ENCODE measurements at regions not wholly inside any gene's neighbourhood (a gene's known extent, or its start where the extent isn't known, plus 50 kb on each side); places are given as distances from the start of the nearest gene placed in this dataset.
A peak's percentile ranks its signal among the peaks of the same experiment; 100 is the strongest.
"Not testable (repeated sequence)": the region's sequence is repeated elsewhere in the genome, so short reads cannot be mapped to it uniquely, and the experiment has no call there.

DNA sequence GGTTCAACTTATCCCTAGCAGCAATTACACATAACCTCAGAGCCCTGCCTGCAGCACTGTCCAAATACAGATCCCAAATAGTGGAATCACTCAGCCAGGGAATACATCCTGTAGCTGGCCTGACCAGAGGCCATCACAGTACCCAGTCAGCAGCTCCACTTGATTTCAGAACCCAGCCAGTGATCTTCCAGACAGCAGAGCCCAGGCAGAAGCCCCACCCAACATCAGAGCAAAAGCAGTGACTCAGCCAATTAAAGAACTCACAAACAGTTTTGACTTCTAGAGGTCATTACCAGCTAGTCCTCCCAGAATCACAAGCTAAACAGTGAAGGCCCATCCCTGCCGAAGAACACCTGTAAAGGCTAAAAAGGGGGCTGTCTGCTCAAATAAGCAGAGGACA, 118.0 kb upstream of the SRD5A2 start:
- Mint-ChIP-seq H3K9me3 (peaks cover 45 to 52% of the 10 kb centered on the region in 2 donors), H3K27ac (no peak overlapping the region), H3K36me3 (peaks cover 32% of the 10 kb centered on the region in 2 donors)
- ATAC-seq (no peak), DNase-seq (ENCODE audit: low spot score in 2 of 2) (no peak)

DNA sequence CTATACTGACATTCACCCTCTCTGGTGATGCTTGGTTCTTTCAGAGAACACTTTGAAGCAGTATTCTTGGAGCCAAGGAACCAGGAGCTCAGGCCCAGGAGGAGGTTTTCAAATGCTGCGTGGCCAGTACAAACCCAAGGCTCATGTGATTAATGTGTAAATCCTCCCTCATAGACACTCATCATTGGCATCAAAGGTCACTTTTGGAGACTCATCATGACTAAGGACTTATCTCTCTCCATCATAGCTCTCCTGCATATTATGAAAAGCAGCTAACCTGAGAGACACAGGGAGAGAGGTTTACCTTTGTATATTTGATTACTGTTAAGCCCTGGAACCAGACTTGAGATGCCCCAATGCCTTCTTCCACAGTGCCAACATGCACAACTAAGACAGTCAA, 115.3 kb upstream of the SRD5A2 start:
- Mint-ChIP-seq H3K27ac (no peak overlapping the region), H3K36me3 (peaks cover 43% of the 10 kb centered on the region in 2 donors), H3K9me3 (peaks cover 45 to 59% of the 10 kb centered on the region in 2 donors)
- ATAC-seq (no peak), DNase-seq (ENCODE audit: low spot score in 2 of 2) (no peak)

DNA sequence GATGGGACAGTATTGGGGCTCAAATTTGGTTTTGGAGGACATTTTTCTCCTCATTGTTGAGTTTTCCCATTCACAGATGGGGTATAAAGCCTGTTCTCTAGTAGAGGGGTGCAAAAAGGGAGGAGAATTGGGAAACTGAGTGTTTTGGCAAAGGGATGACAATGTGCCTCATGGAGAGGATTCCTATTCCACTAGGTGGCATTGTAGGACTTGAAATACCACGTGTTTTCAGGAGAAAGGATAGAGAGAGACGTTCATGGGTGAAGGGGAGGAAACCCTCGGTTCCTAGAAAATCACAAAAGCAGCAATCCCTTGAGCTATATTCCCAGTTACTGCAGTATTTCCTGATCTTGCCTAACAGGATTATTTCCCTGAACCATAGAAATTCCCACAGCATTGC, 113.7 kb upstream of the SRD5A2 start:
- H3K27ac Mint-ChIP-seq = no peak overlapping the region
- H3K36me3 Mint-ChIP-seq = peaks cover 40% of the 10 kb centered on the region in 2 donors
- ATAC-seq = no peak
- DNase-seq (ENCODE audit: low spot score in 2 of 2) = no peak
- peaks cover 35 to 50% of the 10 kb centered on the region in 2 donors for H3K9me3 Mint-ChIP-seq

DNA sequence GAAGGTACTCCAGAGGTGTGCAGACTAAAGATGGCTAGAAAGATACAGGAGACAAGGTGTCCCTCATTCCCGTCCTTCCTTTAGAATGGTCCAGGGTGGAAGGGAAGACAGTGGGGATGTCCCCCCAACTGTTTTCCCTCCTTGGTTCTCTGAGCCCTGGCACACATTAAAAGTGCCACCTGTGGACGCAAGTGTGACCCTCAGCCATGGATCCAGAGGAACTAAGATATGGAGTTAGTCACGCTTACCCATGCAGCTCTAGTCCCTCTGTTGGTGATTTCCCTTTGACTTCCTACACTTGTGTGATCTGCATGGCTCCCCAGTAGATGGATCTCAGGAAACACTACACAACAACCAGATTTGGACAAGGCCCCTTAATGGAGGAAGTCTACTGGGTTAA, 113.1 kb upstream of the SRD5A2 start:
- Mint-ChIP-seq H3K36me3 (peaks cover 35 to 39% of the 10 kb centered on the region in 2 donors), H3K9me3 (peaks cover 35 to 47% of the 10 kb centered on the region in 2 donors), H3K27ac (no peak overlapping the region)
- DNase-seq (ENCODE audit: low spot score in 2 of 2) (no peak), ATAC-seq (no peak)

DNA sequence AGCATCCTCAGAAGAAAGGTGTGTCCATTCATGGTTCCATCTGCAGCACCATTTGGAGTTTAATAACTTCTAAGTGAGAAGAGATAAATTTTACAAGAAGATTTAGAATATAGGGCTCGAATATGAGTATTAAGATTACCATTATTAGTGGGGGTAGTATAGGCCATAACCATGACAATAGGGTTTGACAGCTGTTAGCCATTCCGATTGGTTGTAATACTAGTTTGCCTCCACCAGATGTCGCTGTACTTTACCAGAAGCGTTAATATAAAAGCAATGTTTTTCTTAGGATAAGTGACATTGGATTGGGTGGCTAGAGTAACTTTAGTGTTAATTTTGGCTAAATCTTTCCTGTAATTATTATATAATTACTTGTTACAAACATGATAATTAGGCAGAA, 107.5 kb upstream of the SRD5A2 start:
- peaks cover 14 to 35% of the 10 kb centered on the region in 2 donors for H3K9me3 Mint-ChIP-seq
- no peak for ATAC-seq
- H3K36me3 Mint-ChIP-seq = peaks cover 7 to 19% of the 10 kb centered on the region in 2 donors
- H3K27ac Mint-ChIP-seq = no peak overlapping the region
- DNase-seq (ENCODE audit: low spot score in 2 of 2) = peak in 1 of 2 donors; percentile 9

DNA sequence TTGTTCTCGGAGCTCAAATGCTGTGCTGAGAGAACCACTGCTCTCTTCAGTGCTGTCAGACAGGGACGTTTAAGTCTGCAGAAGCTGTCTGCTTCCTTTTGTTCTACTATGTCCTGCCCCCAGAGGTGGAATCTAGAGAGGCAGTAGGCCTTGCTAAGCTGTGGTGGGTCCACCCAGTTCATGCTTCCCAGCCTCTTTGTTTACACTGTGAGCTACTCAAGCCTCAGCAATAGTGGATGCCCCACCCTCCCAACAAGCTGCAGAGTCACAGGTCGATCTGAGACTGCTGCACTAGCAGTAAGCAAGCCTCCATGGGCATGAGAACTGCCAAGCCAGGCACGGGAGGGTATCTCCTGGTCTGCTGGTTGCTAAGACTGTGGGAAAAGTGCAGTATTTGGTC, 102.8 kb upstream of the SRD5A2 start:
- H3K36me3 Mint-ChIP-seq = peaks cover 12 to 14% of the 10 kb centered on the region in 2 donors
- not testable (repeated sequence) for ATAC-seq

DNA sequence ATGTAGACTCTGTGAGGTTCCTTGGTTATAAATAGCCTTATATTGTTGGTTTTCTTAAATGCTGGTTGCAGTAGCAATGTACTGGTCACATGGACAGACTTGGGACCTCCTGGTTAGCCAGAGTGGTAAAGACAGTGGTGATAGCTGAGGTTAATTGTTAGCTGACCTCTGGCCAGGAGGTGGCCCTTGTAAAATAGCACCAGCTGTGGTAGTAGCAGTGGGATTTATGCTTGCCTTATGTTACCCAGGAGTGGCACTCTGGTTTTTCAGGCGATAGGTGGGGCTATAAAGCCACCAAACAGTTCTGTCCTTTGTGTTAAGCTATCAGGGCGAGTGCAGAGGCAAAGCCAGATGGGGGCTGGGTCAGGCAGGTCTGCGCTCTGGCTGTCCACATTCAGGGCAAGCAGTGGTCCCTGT, 94.8 kb upstream of the SRD5A2 start:
- H3K9me3 Mint-ChIP-seq = peaks cover 29 to 36% of the 10 kb centered on the region in 2 donors
- no peak overlapping the region for H3K27ac Mint-ChIP-seq
- no peak for DNase-seq (ENCODE audit: low spot score in 2 of 2)
- no peak for ATAC-seq
- H3K36me3 Mint-ChIP-seq = peaks cover 9 to 15% of the 10 kb centered on the region in 2 donors

More for the DNA sequence above, 102.8 kb upstream of the SRD5A2 start:
- H3K9me3 Mint-ChIP-seq = peaks cover 22 to 48% of the 10 kb centered on the region in 2 donors
- DNase-seq (ENCODE audit: low spot score in 2 of 2); H3K27ac Mint-ChIP-seq: not testable (repeated sequence)

DNA sequence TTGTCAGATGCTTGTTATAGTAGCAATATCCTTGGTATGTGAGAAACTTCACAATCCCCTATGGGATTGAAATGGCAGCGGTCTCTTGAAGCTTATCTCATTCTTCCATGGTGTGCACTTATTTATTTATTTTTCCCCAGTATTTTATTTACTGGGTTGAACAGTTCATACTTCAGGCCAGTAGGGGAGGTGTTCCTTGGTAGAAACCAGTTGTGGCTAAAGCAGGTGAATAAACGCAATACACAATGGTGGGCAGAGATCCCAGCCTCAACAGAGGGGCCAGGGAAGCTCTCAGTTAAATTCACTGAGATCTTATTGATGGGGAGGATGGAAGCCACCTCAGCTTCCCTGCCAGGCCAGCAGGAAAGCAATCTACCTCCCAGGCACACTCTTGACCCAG, 93.7 kb upstream of the SRD5A2 start:
- Mint-ChIP-seq H3K27ac (no peak overlapping the region), H3K9me3 (peaks cover 24 to 37% of the 10 kb centered on the region in 2 donors), H3K36me3 (peaks cover 9 to 15% of the 10 kb centered on the region in 2 donors)
- no peak for ATAC-seq
- no peak for DNase-seq (ENCODE audit: low spot score in 2 of 2)

DNA sequence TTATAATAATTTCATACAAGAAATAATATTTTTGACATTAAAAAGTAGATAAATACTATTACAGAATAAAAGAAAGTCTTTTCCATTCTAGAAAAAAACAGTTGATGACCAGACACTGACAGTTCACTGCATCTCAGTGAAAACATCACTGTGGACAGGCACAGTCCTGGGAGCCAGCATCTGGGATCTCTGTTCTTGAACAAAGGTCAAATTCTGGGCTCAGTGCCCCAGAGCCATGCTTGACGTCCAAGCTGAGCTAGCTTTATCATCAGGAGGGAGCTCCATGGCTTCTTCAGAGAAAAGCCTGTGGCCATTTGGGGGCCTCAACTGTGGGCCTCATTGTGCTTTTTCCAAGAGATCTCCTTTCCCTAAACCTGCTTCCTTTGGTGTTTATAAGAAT, 86.1 kb upstream of the SRD5A2 start:
- Mint-ChIP-seq H3K27ac (no peak overlapping the region), H3K9me3 (peaks cover 9% of the 10 kb centered on the region in 2 donors), H3K36me3 (peaks cover 0 to 2% of the 10 kb centered on the region in 2 donors)
- no peak for ATAC-seq
- DNase-seq (ENCODE audit: low spot score in 2 of 2) = no peak

DNA sequence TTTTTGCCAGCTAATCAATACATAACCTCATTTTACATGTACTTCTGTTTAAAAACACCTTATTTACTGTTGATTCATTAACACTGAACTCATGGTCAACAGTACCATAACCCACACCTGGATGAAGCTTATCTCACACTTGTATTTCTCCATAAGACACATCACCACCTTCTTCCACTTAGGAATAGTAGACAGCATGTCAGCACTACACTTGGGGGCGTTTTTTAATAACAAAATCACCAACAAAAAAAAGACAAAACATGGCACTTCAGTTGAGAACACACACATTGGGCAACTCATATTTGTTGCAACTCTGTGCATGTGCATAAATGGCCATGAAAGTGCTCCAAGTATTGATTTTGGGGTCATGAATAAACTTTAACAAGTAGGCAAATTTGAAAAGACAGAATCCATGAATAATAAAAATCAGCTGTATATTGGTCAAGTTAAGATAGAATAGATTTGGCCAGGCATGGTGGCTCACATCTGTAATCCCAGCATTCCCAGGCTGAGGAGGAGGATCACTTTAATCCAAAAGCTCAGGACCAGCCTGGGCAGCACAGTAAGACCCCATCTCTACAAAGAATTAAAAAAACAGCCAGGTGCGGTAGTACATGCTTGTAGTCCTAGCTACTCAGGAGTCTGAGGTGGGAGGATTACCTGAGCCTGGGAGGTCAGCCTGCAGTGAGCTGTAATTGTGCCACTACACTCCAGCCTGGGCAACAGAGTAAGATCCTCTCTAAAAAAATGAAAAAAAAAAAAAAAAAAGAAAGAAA, 84.4 kb upstream of the SRD5A2 start:
- DNase-seq (ENCODE audit: low spot score in 2 of 2) = no peak
- no peak overlapping the region for H3K27ac Mint-ChIP-seq
- H3K36me3 Mint-ChIP-seq = no peaks in the 10 kb centered on the region
- ATAC-seq = no peak
- peaks cover 4 to 5% of the 10 kb centered on the region in 2 donors for H3K9me3 Mint-ChIP-seq

DNA sequence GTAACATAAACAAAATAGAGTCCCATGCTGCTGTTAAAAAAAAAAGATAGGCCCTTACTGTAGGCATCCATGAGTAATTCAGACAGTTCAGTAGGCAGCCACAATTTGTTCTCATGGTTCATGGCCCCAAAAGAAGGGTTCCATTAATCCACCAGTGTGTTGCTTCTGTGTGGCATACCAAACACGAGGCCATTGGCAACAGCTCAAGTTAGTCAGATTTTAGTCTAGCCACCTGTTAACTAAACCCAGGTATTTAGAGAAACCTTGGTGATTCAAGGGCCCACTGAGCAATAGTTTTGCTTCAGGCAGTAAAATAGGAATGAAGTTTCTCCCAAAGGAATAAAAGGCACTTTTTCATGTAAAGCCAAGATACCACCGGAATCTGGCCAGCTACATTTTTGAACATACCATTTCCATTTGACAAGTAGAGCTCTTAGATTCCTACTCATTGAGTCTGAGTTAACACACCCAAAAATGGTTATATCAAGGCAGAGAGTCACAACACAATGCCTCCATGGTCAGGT, 80.1 kb upstream of the SRD5A2 start:
- ATAC-seq = no peak
- Mint-ChIP-seq H3K36me3 (no peaks in the 10 kb centered on the region), H3K9me3 (peaks cover 0 to 4% of the 10 kb centered on the region in 2 donors), H3K27ac (no peak overlapping the region)
- no peak for DNase-seq (ENCODE audit: low spot score in 2 of 2)

DNA sequence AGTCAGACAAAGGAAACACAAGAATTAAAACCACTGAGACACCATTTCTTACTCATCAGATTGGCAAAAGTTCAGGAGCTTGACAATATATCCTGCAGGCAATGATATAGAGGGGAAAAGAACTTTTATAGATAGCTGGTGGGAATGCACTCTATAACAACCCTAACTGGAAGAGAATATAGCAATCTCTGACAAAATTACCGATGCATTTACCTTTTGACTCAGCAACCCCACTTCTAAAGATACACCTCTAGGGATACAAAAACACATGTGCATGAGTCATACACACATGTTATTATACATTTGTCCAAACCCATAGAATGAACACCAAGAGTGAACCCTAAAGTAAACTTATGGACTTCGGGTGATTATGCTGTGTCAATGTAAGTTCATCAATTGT, 79.4 kb upstream of the SRD5A2 start:
- no peak overlapping the region for H3K27ac Mint-ChIP-seq
- no peaks in the 10 kb centered on the region for H3K36me3 Mint-ChIP-seq
- H3K9me3 Mint-ChIP-seq = peaks cover 0 to 4% of the 10 kb centered on the region in 2 donors
- ATAC-seq (peak in 1 of 2 donors; percentile 76), DNase-seq (ENCODE audit: low spot score in 2 of 2) (no peak)

DNA sequence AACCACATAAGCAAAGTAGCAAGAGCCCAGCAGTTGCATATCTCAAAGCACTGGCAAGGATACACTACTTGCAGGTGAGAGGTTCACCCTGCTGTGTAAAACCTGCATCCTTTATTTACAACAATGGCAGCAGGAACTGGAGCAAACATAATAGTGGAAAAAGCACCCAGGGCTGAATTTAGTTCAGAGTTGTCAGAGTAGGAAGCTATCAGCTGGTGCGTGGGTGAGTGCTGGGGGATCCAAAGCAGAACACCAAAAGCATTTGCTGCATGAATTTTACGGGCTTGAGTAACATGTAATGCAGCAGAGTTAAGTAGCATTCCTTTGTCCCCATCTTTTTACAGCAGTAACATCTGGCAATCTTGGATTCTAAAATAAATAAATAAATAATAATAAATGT, 73.5 kb upstream of the SRD5A2 start:
- ATAC-seq = no peak
- no peak overlapping the region for H3K27ac Mint-ChIP-seq
- H3K9me3 Mint-ChIP-seq = no peaks in the 10 kb centered on the region
- DNase-seq (ENCODE audit: low spot score in 2 of 2) = no peak
- no peaks in the 10 kb centered on the region for H3K36me3 Mint-ChIP-seq

DNA sequence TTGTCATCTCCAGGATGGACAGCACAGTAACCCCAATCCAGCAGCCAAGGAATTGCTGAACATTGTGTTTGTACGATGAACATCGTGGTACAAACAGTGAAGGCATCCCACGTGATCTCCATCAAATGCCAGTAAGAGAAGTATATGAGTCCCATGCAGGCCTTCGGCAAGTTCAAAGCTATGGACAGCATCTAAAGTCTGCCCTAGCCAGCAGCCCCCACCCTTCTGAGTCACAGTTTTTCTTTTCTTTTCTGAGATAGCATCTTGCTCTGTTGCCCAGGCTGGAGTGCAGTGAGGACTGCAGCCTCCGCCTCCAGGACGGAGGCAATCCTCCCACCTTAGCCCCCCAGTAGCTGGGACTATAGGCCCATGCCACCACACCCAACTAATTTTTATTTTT, 71.0 kb upstream of the SRD5A2 start:
- ATAC-seq (no peak), DNase-seq (ENCODE audit: low spot score in 2 of 2) (no peak)
- Mint-ChIP-seq H3K9me3 (no peaks in the 10 kb centered on the region), H3K36me3 (no peaks in the 10 kb centered on the region), H3K27ac (no peak overlapping the region)

DNA sequence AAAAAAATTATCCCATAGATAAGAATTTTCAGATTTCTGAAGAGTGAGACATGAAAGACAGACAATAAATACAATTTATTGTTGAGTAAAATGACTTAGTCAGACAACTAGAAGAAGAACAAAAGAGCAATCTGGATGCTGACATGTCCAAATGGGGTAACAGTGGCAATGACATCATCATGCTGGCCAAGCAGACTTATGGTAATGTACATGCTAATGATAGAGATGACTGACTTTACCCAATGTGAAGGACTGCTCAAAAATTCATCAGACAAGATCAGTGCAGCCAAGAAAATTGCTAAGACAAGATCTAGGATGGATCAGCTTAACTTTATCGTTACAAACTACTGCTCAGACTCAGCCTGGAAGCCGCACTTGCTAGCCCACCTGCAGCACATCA, 70.5 kb upstream of the SRD5A2 start:
- Mint-ChIP-seq H3K27ac (no peak overlapping the region), H3K36me3 (no peaks in the 10 kb centered on the region), H3K9me3 (no peaks in the 10 kb centered on the region)
- no peak for ATAC-seq
- no peak for DNase-seq (ENCODE audit: low spot score in 2 of 2)

DNA sequence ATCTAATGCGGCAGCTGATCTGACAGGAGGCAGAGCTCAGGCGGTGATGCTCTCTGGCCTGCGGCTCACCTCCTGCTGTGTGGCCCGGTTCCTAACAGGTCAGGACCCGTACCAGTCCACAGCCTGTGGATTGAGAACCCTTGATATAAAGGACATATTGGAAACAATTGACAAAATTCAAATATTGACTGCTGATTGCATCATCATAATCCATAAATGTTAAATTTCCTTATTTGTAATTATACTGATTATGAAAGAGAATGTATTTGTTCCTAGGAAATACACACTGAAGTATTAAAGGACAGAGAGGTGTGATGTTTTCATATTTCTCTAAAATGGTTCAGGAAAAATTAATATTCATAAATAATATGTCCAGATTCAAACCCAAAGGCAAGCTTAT, 63.8 kb upstream of the SRD5A2 start:
- Mint-ChIP-seq H3K27ac (no peak overlapping the region), H3K36me3 (peaks cover 0 to 4% of the 10 kb centered on the region in 2 donors), H3K9me3 (no peaks in the 10 kb centered on the region)
- no peak for ATAC-seq
- no peak for DNase-seq (ENCODE audit: low spot score in 2 of 2)

DNA sequence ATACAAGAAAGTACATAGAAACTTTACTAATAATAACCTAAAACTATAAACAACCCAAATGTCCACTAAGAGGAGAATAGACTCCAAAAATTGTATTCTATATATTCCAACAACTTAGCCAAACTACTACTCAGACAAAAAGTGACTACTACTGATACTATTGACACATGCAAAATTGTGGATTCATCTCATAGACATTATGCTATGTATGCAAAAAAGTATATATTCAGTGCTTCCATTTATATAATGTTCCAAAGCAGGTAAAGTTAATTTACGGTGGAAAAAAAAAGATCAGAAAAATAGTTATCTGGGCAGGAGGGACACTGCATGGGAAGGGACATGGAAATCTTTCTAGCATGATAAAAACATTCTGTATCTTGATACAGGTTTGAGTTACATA, 62.0 kb upstream of the SRD5A2 start:
- peaks cover 0 to 4% of the 10 kb centered on the region in 2 donors for H3K36me3 Mint-ChIP-seq
- DNase-seq (ENCODE audit: low spot score in 2 of 2) (no peak), ATAC-seq (no peak)
- H3K9me3 Mint-ChIP-seq = no peaks in the 10 kb centered on the region
- no peak overlapping the region for H3K27ac Mint-ChIP-seq

DNA sequence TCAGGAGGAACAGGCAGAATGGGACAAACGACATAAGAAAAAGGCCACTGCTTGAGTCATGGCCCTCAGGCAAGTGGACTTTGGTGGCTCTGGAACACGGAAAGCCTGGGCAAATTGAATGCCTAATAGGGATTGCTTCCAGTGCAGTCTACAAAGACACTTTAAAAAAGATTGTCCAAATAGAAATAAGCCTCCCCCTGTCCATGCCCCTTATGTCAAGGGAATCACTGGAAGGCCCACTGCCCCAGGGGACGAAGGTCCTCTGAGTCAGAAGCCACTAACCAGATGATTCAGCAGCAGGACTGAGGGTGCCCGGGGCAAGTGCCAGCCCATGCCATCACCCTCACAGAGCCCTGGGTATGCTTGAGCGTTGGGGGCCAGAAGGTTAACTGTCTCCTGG, 51.5 kb upstream of the SRD5A2 start:
- not testable (repeated sequence) for ATAC-seq; DNase-seq (ENCODE audit: low spot score in 2 of 2); H3K27ac Mint-ChIP-seq
- Mint-ChIP-seq H3K36me3 (peaks cover 0 to 12% of the 10 kb centered on the region in 2 donors), H3K9me3 (peaks cover 11% of the 10 kb centered on the region in 2 donors)
